ENCODE measurements at regions not wholly inside any gene's neighbourhood (a gene's known extent, or its start where the extent isn't known, plus 50 kb on each side); places are given as distances from the start of the nearest gene placed in this dataset.

DNA sequence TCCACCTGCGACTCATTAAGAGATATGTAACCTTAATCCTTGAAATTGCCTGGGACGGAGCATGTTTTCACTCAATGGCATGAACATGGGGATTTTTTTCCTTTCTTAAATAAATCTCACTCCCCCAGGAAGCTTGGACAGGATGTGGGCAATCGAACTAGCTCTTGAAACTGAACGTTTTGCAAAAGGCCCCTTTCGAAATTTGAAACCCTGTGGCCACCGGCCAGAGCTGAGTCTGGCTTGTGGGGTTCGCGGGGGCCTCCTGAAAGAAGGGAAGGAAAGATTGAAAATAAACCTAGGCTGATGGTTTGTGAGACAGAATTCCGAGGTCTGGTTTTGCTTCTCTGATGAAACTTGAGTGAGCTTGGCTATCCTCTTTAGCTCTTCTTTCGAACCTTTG, 101.4 kb upstream of the RTL1 start:
- DNase-seq, result no peak

- DNase-seq, result peak in 1 of 2 donors; percentile 21
These were observed 101.9 kb upstream of the RTL1 start for GRCh38 chr14:101005447-101005846.

DNA sequence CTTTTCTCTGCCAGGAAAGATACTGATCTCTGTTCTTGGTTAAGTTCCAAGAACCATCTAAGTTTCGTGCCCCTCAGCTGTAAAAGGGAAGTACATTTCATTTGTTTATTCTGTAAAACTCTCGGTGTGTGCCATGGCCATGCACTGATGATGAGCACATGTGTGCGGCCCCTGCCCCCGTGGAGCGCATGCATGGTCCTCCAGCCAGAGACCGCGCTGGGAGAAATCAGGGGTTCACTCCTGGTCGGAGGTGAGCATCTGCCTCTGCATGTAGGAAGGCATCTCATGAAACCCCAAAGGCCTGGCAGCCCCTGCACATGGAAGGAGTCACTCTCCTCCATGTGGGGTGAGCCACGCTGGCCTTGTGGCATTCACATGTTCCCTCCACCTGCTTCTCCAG, 102.5 kb upstream of the RTL1 start:
- DNase-seq, result no peak

GRCh38 chr14:101007004-101007614, 103.6 kb upstream of the RTL1 start:
- no peak for DNase-seq

- no peak for DNase-seq
These were observed 104.2 kb upstream of the RTL1 start for GRCh38 chr14:101007765-101008164.

GRCh38 chr14:101008196-101008595, 104.7 kb upstream of the RTL1 start:
- DNase-seq, result no peak

- no peak for DNase-seq
These were observed 105.3 kb upstream of the RTL1 start for GRCh38 chr14:101008631-101009336.

DNA sequence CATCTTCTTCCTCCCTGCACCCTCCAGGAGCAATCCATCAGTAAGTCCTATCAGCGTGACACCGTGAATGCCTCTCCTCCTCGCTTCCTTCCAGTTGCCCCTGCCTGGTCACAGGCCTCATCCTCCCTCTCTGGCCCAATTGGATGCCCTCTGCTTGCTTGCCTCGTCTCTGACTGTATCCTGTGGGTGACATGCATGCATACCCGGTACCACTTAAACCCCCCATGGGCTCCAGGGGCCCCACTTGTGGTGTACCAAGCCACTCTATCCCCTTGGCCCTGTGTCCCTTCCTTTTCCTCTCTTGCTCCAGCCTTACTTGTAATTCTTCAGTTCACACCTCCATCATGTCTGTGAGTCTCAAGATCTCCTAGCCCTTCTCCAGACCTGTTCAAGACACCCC, 106.0 kb upstream of the RTL1 start:
- DNase-seq, result no peak

DNA sequence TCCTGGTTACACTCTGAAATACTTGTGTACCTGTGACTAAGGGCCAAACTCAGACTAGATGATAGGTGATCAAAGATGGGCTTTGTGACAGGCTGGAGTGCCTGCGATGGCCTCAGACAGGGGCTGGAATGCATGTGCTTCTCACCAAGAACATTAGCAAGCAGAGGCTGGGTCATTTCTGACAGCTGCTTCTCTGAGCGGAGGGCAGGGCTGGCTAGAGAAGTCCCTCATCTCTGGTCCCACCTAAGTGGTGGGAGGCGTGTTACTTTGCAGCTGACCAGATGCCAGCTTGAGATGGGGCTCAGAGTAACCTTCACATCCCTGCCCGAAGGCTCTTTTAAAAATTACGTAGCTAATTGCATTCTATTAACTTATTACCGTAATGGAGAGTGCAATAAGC, 106.8 kb upstream of the RTL1 start:
- no peak for DNase-seq

DNA sequence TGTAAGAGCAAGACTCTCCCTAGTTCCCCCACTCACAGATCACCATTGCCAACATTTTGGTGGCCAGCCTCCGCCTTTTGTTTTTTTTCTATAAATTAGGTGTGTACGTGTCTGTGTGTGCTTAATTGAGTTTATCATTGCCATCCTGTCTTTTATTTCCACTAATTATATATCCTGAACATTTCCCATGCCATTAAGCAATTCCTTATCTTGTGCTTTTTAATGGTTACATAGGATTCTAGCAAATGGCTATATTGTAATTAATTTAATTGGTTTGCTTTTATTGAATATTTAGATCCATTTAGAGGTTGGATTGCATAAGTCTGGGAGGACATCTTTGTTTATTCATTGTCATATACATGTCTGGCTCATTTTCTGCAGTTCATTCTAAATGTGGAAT, 107.3 kb upstream of the RTL1 start:
- DNase-seq, result no peak

- no peak for DNase-seq
These were observed 113.7 kb upstream of the RTL1 start for GRCh38 chr14:101017209-101017608.

GRCh38 chr14:101017806-101018560, 114.5 kb upstream of the RTL1 start:
- DNase-seq, result no peak

DNA sequence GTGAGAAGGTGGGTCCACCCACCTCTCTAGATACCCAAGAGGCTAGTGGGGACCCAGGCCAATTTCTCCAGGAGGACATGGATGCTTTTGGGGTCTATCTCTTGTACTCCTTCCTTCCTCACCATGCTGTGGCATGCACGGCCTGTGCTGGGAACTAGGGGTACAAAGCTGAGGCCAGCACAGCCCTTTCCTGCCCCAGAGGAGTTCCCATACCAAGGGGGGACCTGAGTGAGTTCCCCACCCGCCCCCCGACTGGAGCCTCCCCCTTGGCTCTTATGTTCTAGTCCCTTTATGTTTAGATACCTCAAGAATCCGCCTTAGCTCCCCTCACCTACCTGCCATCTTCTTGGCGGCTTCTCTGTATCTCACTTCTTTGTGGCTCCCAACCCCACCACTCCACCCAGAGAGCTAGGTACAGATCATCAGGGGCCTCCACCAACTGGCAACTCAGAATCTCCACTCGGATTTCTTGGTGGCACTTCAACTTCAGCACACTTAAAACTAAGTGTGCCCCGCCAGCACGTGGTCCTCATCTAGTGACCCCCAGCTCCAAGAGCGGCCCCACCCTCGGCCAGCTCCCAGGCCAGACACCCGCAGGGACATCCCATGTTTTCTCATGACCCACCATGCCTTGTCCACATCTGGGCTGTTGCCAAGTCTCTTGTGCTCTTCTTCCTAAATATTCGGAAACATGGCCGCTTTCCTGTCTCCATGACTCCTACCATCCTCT, 115.2 kb upstream of the RTL1 start:
- no peak for DNase-seq

DNA sequence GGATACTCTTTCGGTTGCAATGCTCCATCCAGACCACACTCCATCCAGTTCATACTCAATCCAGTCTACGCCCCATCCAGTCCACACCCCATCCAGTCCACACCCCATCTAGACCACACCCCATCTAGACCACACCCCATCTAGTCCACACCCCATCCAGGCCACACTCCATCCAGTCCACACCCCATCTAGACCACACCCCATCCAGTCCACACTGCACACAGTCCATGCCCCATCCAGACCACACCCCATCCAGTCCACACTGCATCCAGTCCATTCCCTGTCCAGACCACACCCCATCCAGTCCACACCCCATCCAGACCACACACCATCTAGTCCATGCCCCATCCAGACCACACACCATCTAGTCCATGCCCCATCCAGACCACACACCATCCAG, 116.0 kb upstream of the RTL1 start:
- DNase-seq, result no peak

DNA sequence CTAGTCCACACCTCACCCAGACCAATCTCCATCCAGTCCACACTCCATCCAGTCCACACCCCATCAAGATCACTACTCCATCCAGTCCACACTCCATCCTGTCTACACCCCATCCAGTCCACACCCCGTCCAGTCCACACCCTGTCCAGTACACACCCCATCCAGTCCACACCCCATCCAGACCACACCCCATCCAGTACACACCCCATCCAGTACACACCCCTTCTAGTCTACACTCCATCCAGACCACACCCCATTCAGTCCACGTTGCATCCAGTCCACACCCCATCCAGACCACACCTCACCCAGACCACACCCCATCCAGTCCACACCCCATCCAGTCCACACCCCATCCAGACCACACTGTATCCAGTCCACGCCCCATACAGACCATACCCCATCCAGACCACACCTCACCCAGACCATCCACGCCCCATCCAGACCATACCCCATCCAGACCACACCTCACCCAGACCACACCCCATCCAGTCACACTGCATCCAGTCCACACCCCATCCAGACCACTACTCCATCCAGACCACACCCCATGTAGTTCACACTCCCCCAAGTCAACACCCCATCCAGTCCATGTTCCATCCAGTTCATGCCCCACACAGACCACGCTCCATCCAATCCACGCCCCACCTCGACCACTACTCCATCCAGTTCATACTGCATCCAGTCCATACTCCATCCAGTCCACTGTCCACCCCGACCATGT, 116.6 kb upstream of the RTL1 start:
- no peak for DNase-seq

- DNase-seq, result no peak
These were observed 117.4 kb upstream of the RTL1 start for GRCh38 chr14:101020834-101021370.

DNA sequence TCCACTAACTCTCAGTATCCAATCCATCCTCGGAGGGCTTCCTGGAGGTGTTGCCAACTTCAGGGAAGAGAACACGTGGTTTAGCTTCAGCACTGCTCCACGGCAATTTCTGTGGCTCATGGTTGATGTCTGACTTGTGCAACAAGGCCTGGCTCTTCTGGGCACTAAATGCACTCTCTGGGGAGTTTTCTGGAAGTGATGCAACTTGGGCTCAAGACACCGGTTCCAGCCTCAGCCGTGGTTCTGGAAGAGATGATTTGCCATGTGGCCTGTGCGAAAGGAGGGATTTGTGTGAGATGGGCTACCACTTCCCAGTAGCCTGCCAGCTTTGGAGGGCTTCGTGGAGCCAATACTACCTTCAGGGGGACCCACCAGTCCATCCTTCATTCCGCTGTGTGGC, 118.6 kb upstream of the RTL1 start:
- DNase-seq, result no peak

DNA sequence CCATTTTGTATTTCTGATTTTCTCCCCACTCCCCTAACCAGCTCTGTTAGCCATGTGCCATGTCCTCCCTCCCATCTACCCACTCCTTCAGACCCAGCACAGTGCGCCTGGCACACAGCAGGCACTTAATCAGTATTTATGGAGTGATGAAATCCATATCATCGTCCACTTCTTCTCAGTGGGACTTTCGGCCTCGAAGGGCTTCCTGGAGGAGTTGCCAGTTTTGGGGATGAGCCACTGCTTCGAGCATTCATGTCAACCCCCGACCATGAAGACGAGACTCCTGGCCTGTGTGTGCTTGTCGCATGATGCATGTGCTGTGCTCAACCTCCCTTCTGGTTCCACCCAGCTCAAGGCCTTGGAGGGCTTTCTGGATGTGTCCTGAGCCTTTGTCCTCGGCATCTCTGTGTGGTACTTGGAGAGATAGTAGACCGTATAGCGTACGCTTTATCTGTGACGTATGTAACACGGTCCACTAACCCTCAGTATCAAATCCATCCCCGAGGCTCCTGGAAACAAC, 119.5 kb upstream of the RTL1 start:
- DNase-seq, result no peak

GRCh38 chr14:101024686-101025085, 121.2 kb upstream of the RTL1 start:
- DNase-seq, result no peak

DNA sequence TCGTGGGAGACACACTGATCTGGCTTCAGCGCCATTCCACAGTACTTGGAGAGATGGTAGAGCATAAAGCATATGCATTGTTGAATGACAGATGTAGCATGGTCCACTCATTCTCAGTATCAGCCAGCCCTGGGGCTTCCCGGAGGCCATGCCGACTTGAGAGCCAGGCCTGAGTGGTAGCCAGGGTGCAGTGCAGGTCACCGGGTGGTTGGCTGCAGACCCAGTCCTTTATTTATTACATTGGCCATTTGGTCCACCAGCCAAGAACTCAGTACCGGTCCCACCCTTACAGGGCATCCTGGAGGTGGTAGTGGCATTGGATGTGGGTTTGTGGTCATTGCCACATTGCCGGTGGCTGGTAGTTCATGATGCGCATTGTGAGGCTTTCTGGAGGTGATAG, 121.6 kb upstream of the RTL1 start:
- no peak for DNase-seq

DNA sequence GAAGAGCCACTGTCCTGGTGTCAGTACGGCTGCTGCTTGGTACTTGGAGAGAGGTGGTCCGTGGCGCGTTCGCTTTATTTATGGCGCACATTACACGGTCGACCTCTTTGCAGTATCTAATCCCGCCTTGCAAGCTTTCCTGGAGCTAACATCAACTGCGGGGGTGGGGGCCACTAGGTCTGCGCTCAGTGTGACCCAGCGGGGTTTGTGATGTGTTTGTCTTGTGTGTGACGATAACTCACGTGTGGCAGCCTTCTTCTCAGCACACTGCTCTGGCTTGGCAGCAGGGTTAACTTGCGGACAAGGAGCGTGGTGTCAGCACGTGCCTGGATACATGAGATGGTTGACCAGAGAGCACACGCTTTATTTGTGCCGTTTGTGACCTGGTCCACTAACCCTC, 122.2 kb upstream of the RTL1 start:
- DNase-seq, result no peak

- no peak for DNase-seq
These were observed 122.8 kb upstream of the RTL1 start for GRCh38 chr14:101026341-101026740.

All from CD4-positive, alpha-beta T cell treated with Interleukin-4 for 1 hour (primary cell).